ENCODE measurements at regions not wholly inside any gene's neighbourhood (a gene's known extent, or its start where the extent isn't known, plus 50 kb on each side); places are given as distances from the start of the nearest gene placed in this dataset.

DNA sequence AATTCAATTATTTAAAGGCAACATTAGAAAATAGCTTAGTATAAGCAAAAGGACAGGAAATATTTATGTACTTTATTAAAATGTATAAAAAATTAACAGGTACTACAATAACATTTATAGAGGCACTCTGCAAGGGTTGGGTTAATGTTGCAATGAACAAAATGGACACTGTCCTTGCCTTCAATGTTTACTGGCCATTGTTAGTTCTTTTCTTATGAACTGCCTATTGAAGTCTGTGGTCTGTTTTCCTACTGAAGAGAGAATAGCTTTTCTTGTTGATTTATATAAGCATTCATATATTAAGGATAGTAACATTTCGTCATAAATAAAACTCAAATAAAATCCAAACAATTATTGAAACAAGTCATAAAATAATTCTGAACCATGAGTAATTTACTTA is 135.3 kb upstream of the BEND6 start:
- BruUV-seq (replicated peaks): no TSS peak
- H3K27ac ChIP-seq (ENCODE audit: extremely low read length, insufficient read depth, low read length): no peak overlapping the region
- ATAC-seq (no peak), DNase-seq (ENCODE audit: low spot score) (no peak), FAIRE-seq (no peak)
- no peaks in the 10 kb centered on the region for H3K36me3 ChIP-seq (replicated peaks in 1 of 2; ENCODE audit: control insufficient read depth in 1 of 2, insufficient read depth in 2 of 2, low read length in 2 of 2)
- ChIA-PET CTCF (ENCODE audit: low intra/inter-chr PET ratio, low total read pairs) (no interaction called here), POLR2A (no interaction called here)
- in situ Hi-C loops (cut with HindIII; ENCODE audit: extremely low pct_ligation_motif_present, low pct_unique_long_range_greater_than_20kb): no loop called here
- no peaks in the 10 kb centered on the region for H3K9me3 ChIP-seq (ENCODE audit: low read length)
- H3K79me2 ChIP-seq (ENCODE audit: insufficient read depth, low read length): no peaks in the 10 kb centered on the region
- WGBS (ENCODE audit: low lambda C conversion rate): 33% methylated on average over 1 of the region's 1 CpG
- no peak overlapping the region for H3K9ac ChIP-seq (ENCODE audit: insufficient read depth, low read depth, low read length)
- no peak overlapping the region for H3K4me2 ChIP-seq (ENCODE audit: low read depth, low read length)
- H3K4me1 ChIP-seq (ENCODE audit: insufficient read depth, low read length): no peaks in the 10 kb centered on the region
- H3K4me3 ChIP-seq (replicated peaks in 1 of 3; ENCODE audit: insufficient read depth in 1 of 3, low read depth in 2 of 3, low read length in 3 of 3): no peak overlapping the region
- intact Hi-C loops (cut with micrococcal nuclease; ENCODE audit: unreplicated experiment): no loop called here
- H4K20me1 ChIP-seq (ENCODE audit: insufficient read depth, low read length): no peaks in the 10 kb centered on the region
- peaks cover 2 to 4% of the 10 kb centered on the region in 2 experiments; a peak in 2 of 5 replicates for H3K27me3 ChIP-seq (ENCODE audit: control insufficient read depth in 1 of 2, insufficient read depth in 2 of 2, low read length in 2 of 2)
- H2AFZ ChIP-seq (ENCODE audit: low read length): no peak overlapping the region
- TF ChIP-seq ZFX (CRISPR knock-in tag; IDR thresholded peaks at IDR 0.05; ENCODE audit: low read depth): no peak
- no peak for TF ChIP-seq ZNF703 (CRISPR knock-in tag; IDR thresholded peaks at IDR 0.05; ENCODE audit: borderline replicate concordance)
- no peak for TF ChIP-seq ZNF839 (CRISPR knock-in tag; IDR thresholded peaks at IDR 0.05; ENCODE audit: borderline replicate concordance)
- no peak for TF ChIP-seq HNF4A (CRISPR knock-in tag; IDR thresholded peaks at IDR 0.05)
- TF ChIP-seq PRMT3 (CRISPR knock-in tag; IDR thresholded peaks at IDR 0.05; ENCODE audit: borderline replicate concordance, low read depth): no peak
- no peak for TF ChIP-seq ZNF83 (CRISPR knock-in tag; IDR thresholded peaks at IDR 0.05; ENCODE audit: borderline replicate concordance)
- no peak for TF ChIP-seq ZNF331 (CRISPR knock-in tag; IDR thresholded peaks at IDR 0.05)
- no peak for TF ChIP-seq POLR2AphosphoS5 (IDR thresholded peaks at IDR 0.05; ENCODE audit: low read depth, low read length)
- no peak for TF ChIP-seq ZNF451 (CRISPR knock-in tag; IDR thresholded peaks at IDR 0.05)
- no peak for TF ChIP-seq SNAPC2 (CRISPR knock-in tag; IDR thresholded peaks at IDR 0.05)
- TF ChIP-seq ARNT2 (CRISPR knock-in tag; IDR thresholded peaks at IDR 0.05; ENCODE audit: low read depth): no peak
- TF ChIP-seq PAWR (CRISPR knock-in tag; IDR thresholded peaks at IDR 0.05; ENCODE audit: borderline replicate concordance): no peak
- TF ChIP-seq, protein P1, sequence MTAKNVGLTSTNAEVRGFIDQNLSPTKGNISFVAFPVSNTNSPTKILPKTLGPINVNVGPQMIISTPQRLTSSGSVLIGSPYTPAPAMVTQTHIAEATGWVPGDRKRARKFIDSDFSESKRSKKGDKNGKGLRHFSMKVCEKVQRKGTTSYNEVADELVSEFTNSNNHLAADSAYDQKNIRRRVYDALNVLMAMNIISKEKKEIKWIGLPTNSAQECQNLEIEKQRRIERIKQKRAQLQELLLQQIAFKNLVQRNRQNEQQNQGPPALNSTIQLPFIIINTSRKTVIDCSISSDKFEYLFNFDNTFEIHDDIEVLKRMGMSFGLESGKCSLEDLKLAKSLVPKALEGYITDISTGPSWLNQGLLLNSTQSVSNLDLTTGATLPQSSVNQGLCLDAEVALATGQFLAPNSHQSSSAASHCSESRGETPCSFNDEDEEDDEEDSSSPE (CRISPR knock-in tag; IDR thresholded peaks at IDR 0.05): no peak
- TF ChIP-seq FOXJ3 (CRISPR knock-in tag; IDR thresholded peaks at IDR 0.05; ENCODE audit: borderline replicate concordance): no peak
- no peak for TF ChIP-seq GTF3A (CRISPR knock-in tag; conservative IDR thresholded peaks at IDR 0.05)

All from HepG2 (cell line).